GM21786 (cell line): ENCODE measurements at regions not wholly inside any gene's neighbourhood (a gene's known extent, or its start where the extent isn't known, plus 50 kb on each side); places are given as distances from the start of the nearest gene placed in this dataset.
"Not testable (repeated sequence)": the region's sequence is repeated elsewhere in the genome, so short reads cannot be mapped to it uniquely, and the experiment has no call there.

Experiments used
- ATAC-seq: cut with Tn5 transposase; IDR thresholded peaks from one replicate; pipeline ENCODE4 v1.9.1; 2021; ENCODE audit not compliant: unreplicated experiment

- ATAC-seq: no peak
Measured at GRCh38 chr2:236912326-236913120, 173.2 kb upstream of the COPS8 start.

- no peak for ATAC-seq
Measured at GRCh38 chr2:236915186-236915585, 170.5 kb upstream of the COPS8 start.

GRCh38 chr2:236915726-236916125 is 170.0 kb upstream of the COPS8 start:
- ATAC-seq: no peak

DNA sequence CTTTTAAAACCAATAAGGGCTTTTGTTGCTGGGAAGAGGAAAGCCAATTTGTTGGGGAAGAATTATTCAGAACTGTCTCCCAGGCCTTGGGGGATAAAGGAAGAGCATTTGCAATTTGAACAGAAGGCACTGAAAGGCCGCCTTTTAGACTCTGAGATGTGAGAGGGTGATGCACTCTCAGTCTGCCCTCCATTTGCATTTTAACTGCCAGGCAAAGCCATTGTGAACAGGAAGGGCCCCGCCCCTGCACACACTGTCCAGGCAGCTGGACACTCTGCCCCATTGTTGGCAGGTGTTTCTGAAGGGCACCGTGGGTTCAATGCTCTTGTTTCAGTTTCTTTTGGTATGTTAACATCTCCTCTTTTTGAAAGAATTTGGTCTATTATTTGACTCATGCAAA is 169.5 kb upstream of the COPS8 start:
- ATAC-seq: no peak

- no peak for ATAC-seq
Measured at GRCh38 chr2:236916651-236917050, 169.0 kb upstream of the COPS8 start.

DNA sequence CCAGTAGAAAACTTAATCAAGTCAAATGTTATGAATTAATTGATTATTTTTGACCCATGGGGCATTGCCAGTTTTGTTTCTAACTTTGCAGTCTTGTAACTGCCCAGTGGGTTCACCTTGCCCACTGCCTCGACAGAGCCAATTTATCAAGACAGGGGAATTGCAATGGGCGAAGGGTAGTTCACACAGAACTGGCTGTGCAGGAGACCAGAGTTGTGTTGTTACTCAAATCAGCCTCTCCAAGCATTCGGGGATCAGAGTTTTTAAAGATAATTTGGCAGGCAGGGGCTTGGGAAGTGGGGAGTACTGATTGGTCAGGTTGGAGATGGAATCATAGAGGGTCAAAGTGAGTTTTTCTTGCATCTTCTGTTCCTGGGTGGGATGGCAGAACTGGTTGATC is 168.5 kb upstream of the COPS8 start:
- no peak for ATAC-seq

GRCh38 chr2:236918545-236918944 is 167.1 kb upstream of the COPS8 start:
- ATAC-seq: no peak

DNA sequence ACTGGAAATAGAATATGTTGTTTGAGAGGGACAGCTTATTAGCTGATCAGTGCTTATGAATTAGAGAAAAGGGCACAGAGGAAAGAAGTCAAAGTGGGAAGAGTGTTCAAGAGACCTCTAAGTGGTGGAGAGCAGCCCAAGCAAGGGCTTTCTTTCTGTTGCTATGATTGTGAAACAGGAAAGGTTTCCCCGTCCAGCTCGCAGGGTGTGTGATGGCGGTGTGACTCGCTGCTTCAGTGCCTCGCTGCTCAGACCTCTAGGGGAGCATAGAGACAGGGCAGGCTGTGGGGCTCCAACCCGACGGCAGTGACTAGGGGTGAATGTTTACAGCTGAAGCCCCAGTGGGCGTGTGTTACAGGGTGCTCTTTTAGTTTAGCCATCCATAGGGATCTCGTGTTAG is 166.5 kb upstream of the COPS8 start:
- ATAC-seq: no peak

- not testable (repeated sequence) for ATAC-seq
Measured at GRCh38 chr2:236919801-236920379, 165.8 kb upstream of the COPS8 start.

- no peak for ATAC-seq
Measured at GRCh38 chr2:236922061-236922460, 163.6 kb upstream of the COPS8 start.

DNA sequence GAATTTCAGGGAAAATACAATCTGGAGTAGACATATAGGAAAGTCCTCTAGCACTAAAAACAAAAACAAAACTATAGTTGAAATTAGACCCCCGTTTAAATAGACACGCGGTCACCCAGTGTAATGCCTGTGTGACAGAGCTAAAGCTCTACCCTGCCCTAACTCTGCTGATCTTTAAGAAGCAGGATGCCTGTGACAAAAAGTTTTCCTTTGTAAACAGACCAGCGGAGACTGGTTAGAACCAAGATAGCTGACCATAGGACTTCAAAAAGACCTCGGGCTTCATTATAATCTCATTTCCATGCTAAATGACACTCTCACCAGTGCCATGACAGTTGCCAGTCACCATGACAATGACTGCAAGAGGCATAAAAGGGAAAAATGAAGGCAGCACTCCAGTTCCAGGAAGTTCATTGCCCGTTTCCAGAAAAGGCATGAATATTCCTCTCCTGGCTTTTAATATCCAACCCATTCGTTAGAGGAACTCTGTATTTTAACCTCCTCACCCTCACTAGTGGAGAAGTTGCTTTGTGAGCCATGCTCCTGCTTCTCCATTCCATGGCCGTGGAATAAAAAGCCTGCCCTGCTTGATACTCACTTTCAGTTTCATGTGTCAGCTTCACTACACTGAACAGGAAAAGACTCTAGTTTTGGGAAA is 157.2 kb upstream of the COPS8 start:
- ATAC-seq: no peak

DNA sequence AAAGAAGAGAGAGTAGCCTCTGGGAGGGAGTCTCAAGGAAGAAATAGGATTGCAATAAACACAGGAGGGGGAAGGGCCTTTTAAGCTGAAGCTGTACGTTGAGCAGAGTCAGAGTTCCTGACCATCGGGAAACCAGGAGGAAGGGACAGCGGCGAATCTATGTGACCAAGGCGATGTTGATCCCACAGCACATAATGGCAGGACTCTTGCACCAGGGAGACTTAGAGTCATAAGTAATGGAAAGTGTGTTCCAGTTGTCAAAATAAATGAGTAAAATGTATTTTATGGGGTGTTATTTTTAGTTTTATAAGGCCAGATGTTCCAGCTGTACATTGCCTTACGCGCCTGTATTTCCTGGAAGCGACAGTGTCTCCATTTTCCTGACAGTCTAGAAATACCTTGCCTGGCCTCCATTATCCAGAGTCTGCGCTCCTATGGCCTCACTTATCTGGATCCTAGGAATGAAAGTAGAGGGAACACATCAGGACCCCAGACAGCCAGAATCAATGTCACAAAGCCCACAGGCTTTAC is 152.8 kb upstream of the COPS8 start:
- ATAC-seq: no peak

- ATAC-seq: no peak
Measured at GRCh38 chr2:236934166-236934565, 151.5 kb upstream of the COPS8 start.

- no peak for ATAC-seq
Measured at GRCh38 chr2:236934656-236935055, 151.0 kb upstream of the COPS8 start.

- no peak for ATAC-seq
Measured at GRCh38 chr2:236935083-236935482, 150.6 kb upstream of the COPS8 start.

GRCh38 chr2:236935631-236936445 is 149.9 kb upstream of the COPS8 start:
- no peak for ATAC-seq

DNA sequence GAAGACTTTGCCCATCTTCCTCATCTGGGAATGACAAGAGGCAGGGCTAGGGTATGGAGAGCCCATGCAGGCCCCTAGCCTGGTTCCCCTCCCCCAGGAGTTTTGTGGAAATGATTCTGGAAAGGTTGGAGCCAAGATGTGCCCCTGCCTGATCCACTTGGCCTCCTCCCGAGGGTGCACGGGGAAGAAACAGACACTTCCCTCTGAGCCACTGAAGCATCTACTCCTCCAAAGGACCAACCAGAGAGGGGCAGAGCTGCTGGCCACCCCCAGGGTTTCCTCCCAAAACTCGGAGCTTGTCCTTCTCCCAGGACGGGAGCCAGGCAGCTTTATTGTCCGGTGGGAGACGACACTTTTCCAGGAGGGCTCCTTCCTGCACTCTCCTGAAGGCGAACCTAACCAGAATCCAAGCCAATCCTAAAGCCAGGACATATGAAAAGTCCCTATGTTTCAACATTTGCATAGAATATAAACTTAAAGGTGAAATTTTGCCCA is 149.2 kb upstream of the COPS8 start:
- no peak for ATAC-seq

DNA sequence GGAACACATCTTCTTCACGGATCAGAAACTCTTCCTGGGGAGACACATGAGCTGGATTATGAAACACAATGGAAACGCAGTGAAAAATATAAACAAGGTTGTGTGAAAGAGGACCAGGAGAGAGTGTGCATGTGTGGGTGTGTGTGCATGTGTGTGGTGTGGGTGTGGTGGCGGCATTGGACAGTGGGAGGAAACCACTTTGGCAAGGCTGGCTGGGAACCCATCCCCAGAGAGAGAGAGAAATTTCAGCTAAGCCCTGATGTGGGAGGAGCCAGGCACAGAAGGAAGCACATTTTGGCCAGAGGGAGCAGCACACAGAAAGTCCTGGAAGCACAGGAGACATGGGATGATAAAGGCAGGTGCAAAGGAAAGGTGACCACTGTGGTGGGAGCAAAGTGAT is 147.6 kb upstream of the COPS8 start:
- no peak for ATAC-seq

- ATAC-seq: no peak
Measured at GRCh38 chr2:236939271-236939670, 146.4 kb upstream of the COPS8 start.

GRCh38 chr2:236939721-236940231 is 145.9 kb upstream of the COPS8 start:
- no peak for ATAC-seq

GRCh38 chr2:236940497-236940896 is 145.2 kb upstream of the COPS8 start:
- no peak for ATAC-seq
